Ramos (cell line): ENCODE measurements at regions not wholly inside any gene's neighbourhood (a gene's known extent, or its start where the extent isn't known, plus 50 kb on each side); places are given as distances from the start of the nearest gene placed in this dataset.
"Not testable (repeated sequence)": the region's sequence is repeated elsewhere in the genome, so short reads cannot be mapped to it uniquely, and the experiment has no call there.

Experiments
- in situ Hi-C: fragments of 300-500 bp; cut with MboI; formaldehyde crosslinking; loops from one replicate; pipeline ENCODE4 v1.14.3; 2022; ENCODE audit warnings: low sequenced_read_pairs; ENCODE audit not compliant: unreplicated experiment

- in situ Hi-C loops = no loop called here
Measured at GRCh38 chr14:58750321-58751269, 112.8 kb downstream of the DACT1 start.

- in situ Hi-C loops = no loop called here
Measured at GRCh38 chr14:58751788-58752187, 114.0 kb downstream of the DACT1 start.

GRCh38 chr14:58752289-58752688 lies 114.5 kb downstream of the DACT1 start:
- in situ Hi-C loops = no loop called here

- in situ Hi-C loops = no loop called here
Measured at GRCh38 chr14:58752771-58753201, 115.0 kb downstream of the DACT1 start.

- in situ Hi-C loops = no loop called here
Measured at GRCh38 chr14:58755031-58755925, 117.5 kb downstream of the DACT1 start.

GRCh38 chr14:58760121-58760520 lies 122.4 kb downstream of the DACT1 start:
- in situ Hi-C loops = no loop called here

- in situ Hi-C loops = no loop called here
Measured at GRCh38 chr14:58762629-58763028, 124.9 kb downstream of the DACT1 start.

GRCh38 chr14:58763210-58763609 lies 125.4 kb downstream of the DACT1 start:
- in situ Hi-C loops = no loop called here

- in situ Hi-C loops = no loop called here
Measured at GRCh38 chr14:58765418-58765831, 127.7 kb downstream of the DACT1 start.

- in situ Hi-C loops = no loop called here
Measured at GRCh38 chr14:58765843-58766242, 128.1 kb downstream of the DACT1 start.

GRCh38 chr14:58769011-58769643 lies 131.4 kb downstream of the DACT1 start:
- in situ Hi-C loops = no loop called here

- in situ Hi-C loops = no loop called here
Measured at GRCh38 chr14:58769771-58770170, 132.0 kb downstream of the DACT1 start.

- in situ Hi-C loops = no loop called here
Measured at GRCh38 chr14:58770491-58770982, 132.8 kb downstream of the DACT1 start.

GRCh38 chr14:58771016-58771415 lies 133.3 kb downstream of the DACT1 start:
- in situ Hi-C loops = no loop called here

- in situ Hi-C loops = no loop called here
Measured at GRCh38 chr14:58772116-58772515, 134.4 kb downstream of the DACT1 start.

- in situ Hi-C loops = no loop called here
Measured at GRCh38 chr14:58772794-58773620, 135.2 kb downstream of the DACT1 start.

GRCh38 chr14:58774531-58774930 lies 136.8 kb downstream of the DACT1 start:
- in situ Hi-C loops = no loop called here

- in situ Hi-C loops = not testable (repeated sequence)
Measured at GRCh38 chr14:58775130-58775529, 137.4 kb downstream of the DACT1 start.

GRCh38 chr14:58776516-58776915 lies 138.8 kb downstream of the DACT1 start:
- in situ Hi-C loops = no loop called here
